Stimulated activated CD4-positive, alpha-beta T cell treated with anti-CD3 and anti-CD28 coated beads, Interleukin-15, amount 100 ng/mL, for 24 hours (primary cell): ENCODE measurements at regions not wholly inside any gene's neighbourhood (a gene's known extent, or its start where the extent isn't known, plus 50 kb on each side); places are given as distances from the start of the nearest gene placed in this dataset.

Source experiments
- DNase-seq: peaks from one replicate; pipeline ENCODE4 v3.0.0-alpha.2; 2020

GRCh38 chr3:80263260-80263659 lies 495.5 kb upstream of the ROBO1 start:
- DNase-seq, result no peak

- DNase-seq, result no peak
These were observed 493.3 kb upstream of the ROBO1 start for GRCh38 chr3:80261082-80261481.

GRCh38 chr3:80259736-80260135 lies 491.9 kb upstream of the ROBO1 start:
- DNase-seq, result no peak

- DNase-seq, result no peak
These were observed 484.3 kb upstream of the ROBO1 start for GRCh38 chr3:80252113-80252512.

GRCh38 chr3:80247766-80248165 lies 480.0 kb upstream of the ROBO1 start:
- no peak for DNase-seq

- no peak for DNase-seq
These were observed 476.6 kb upstream of the ROBO1 start for GRCh38 chr3:80244390-80244789.

- no peak for DNase-seq
These were observed 474.0 kb upstream of the ROBO1 start for GRCh38 chr3:80241791-80242190.

- DNase-seq, result no peak
These were observed 471.5 kb upstream of the ROBO1 start for GRCh38 chr3:80239301-80239700.

- no peak for DNase-seq
These were observed 470.8 kb upstream of the ROBO1 start for GRCh38 chr3:80238606-80239005.

GRCh38 chr3:80238152-80238551 lies 470.4 kb upstream of the ROBO1 start:
- no peak for DNase-seq

GRCh38 chr3:80234706-80235105 lies 466.9 kb upstream of the ROBO1 start:
- DNase-seq, result no peak

GRCh38 chr3:80233576-80233975 lies 465.8 kb upstream of the ROBO1 start:
- DNase-seq, result no peak

- DNase-seq, result no peak
These were observed 465.0 kb upstream of the ROBO1 start for GRCh38 chr3:80232760-80233159.

- DNase-seq, result no peak
These were observed 463.2 kb upstream of the ROBO1 start for GRCh38 chr3:80230962-80231361.

- DNase-seq, result no peak
These were observed 459.4 kb upstream of the ROBO1 start for GRCh38 chr3:80227216-80227615.

- DNase-seq, result no peak
These were observed 447.4 kb upstream of the ROBO1 start for GRCh38 chr3:80215191-80215590.

- no peak for DNase-seq
These were observed 445.3 kb upstream of the ROBO1 start for GRCh38 chr3:80213086-80213485.

GRCh38 chr3:80192936-80193335 lies 425.1 kb upstream of the ROBO1 start:
- no peak for DNase-seq

- DNase-seq, result no peak
These were observed 422.3 kb upstream of the ROBO1 start for GRCh38 chr3:80190051-80190450.

- no peak for DNase-seq
These were observed 420.2 kb upstream of the ROBO1 start for GRCh38 chr3:80187981-80188380.

- DNase-seq, result no peak
These were observed 392.2 kb upstream of the ROBO1 start for GRCh38 chr3:80159990-80160506.

- no peak for DNase-seq
These were observed 390.5 kb upstream of the ROBO1 start for GRCh38 chr3:80158332-80158731.

- DNase-seq, result no peak
These were observed 389.7 kb upstream of the ROBO1 start for GRCh38 chr3:80157546-80157945.

- no peak for DNase-seq
These were observed 384.9 kb upstream of the ROBO1 start for GRCh38 chr3:80152692-80153091.

- DNase-seq, result no peak
These were observed 374.9 kb upstream of the ROBO1 start for GRCh38 chr3:80142714-80143113.

GRCh38 chr3:80141557-80141956 lies 373.8 kb upstream of the ROBO1 start:
- no peak for DNase-seq
